Forelimb muscle (tissue), 1 donor: ENCODE measurements at regions not wholly inside any gene's neighbourhood (a gene's known extent, or its start where the extent isn't known, plus 50 kb on each side); places are given as distances from the start of the nearest gene placed in this dataset.
"Not testable (repeated sequence)": the region's sequence is repeated elsewhere in the genome, so short reads cannot be mapped to it uniquely, and the experiment has no call there.

Experiments used
- DNase-seq: peaks from one replicate; pipeline ENCODE4 v3.0.0-alpha.2; 2013; ENCODE audit warnings: low read depth

DNA sequence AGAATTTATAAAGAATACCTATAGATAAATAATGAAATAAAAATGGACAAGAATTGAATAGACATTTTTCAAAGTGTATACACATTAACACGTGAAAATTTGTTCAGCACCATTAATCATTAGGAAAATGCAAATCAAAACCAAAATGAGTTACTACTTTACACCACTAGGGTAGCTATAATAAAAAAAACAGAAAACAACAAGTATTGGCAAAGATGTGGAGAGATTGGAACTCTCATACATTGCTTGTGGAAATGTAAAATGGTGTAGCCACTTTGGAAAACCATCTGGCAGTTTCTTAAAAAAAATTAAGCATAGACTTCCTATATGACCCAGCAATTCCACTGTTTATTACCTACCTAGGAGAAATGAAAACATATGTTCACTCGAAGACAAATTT, 172.8 kb upstream of the P2RY1 start:
- no peak for DNase-seq

DNA sequence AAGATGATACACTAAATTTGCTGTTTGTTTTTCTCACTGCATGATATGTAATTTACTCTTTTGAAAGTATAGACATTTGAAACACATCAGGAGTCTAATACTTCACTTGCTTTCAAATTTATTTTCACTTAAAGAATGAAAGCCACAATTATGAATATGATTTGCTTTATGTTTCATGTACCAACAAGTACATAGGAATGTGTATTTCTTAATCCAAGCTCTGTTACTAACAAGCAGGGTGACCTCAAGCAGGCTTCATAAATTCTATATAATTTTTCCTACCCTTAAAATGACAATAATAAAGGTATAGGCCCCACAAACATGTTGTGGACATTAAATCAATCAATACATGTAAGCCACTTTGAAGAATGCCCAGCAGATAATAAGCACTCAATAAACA, 170.2 kb upstream of the P2RY1 start:
- no peak for DNase-seq

GRCh38 chr3:152667267-152667666, 167.7 kb upstream of the P2RY1 start:
- DNase-seq = no peak

DNA sequence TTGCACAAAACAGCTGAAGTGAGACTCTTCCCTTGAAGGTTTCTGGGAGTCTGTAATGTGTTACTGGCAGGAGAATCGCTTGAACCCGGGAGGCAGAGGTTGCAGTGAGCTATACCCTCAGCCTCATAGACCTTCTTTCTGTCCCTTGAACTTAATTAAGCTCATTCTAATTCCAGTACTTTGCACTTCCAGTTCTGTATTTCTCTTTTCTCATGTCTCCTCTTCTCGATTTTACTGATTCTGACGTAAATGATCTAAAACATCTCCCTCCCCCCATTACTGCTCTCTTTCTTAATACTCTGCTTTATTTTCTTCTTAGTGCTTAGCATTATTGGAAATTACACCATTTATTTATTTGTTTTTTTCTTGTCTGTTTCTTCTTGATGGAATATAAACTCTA, 165.4 kb upstream of the P2RY1 start:
- no peak for DNase-seq

DNA sequence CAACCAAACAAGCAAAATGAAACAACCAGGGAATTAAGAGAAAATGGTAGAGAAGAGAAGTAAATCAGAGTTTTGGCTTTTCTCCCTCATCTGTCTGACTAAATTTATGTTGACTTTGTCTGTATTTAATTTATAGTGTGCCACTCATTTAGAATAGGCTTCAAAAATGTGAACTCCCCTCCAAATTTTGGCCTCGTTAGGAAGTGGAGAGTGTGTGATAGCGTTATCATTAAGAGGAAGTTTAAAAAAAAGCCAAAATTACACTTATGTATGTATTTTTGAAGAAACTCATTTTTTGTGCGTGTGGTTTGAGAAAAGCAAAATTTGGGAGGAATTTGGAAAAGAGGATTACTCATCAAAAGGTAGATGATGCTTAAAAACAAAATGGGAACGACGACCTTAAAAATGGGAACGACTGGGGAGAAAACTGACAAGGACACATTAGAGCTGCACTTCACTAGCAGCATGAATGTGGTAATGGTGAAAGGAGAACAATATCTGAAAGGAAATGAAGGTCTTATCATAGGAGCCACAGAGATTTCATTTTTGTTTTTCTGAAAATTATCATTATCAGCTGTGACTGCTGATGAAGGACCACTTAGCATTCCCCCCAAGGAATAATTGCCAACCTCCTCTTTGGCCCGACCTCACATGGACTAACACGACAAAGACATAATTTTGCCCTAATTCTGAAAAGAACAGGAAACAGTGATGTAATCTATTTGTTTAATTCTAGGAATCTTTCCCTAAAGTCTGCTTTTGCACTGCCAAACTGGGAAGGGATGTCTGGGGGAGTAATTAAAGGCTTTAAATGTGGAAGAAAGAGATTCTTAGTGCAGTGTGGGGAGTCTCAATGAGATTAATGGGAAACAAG, 163.2 kb upstream of the P2RY1 start:
- no peak for DNase-seq

GRCh38 chr3:152672320-152672649, 162.6 kb upstream of the P2RY1 start:
- DNase-seq = no peak

DNA sequence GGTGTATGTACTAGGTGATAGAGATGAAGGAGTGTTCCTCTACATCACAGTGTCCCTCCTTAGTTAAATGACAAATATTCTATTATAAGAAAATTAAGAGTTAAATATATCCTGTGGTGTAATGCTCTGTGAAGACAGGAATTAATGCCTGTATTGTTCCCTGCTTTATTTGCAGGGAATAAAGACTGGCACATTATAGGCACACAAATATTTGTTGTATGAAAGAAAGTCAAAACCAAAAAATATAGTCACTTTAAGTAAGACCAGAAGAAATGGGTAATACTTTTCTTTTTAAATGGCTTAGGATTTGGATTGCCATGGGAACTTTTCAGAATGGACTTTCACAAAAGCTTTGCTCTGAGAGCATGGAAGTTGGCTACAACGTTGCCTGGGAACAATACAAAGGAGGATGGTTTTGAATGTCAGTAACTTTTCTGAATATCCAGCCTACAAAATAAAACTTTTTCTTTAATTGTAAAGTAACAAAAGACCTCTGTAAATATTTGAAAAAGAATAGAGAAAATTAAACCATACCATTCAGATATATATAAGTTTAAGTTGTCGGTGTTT, 158.0 kb upstream of the P2RY1 start:
- DNase-seq = no peak

- no peak for DNase-seq
Measured at GRCh38 chr3:152677491-152677890, 157.4 kb upstream of the P2RY1 start.

GRCh38 chr3:152682477-152682876, 152.5 kb upstream of the P2RY1 start:
- DNase-seq = no peak

- no peak for DNase-seq
Measured at GRCh38 chr3:152683521-152683999, 151.4 kb upstream of the P2RY1 start.

DNA sequence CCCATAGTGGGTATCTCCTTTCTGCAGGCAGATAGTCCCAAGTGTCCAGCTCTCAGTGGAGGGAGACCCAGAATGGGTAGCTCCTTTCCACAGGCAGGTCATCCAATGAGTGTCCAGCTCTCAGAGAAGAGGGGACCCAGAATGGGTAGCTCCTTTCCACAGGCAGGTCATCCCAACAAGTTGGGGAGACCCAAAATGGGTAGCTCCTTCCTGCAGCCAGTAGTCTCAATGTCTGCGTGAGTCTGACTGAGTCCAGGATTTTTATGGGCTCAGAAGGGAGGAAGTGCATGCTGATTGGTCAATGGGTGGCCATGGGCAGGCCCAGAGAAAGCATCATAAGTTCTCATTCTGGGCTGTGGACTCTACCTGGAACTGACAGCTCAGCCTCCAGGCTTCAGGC, 150.7 kb upstream of the P2RY1 start:
- DNase-seq = no peak

DNA sequence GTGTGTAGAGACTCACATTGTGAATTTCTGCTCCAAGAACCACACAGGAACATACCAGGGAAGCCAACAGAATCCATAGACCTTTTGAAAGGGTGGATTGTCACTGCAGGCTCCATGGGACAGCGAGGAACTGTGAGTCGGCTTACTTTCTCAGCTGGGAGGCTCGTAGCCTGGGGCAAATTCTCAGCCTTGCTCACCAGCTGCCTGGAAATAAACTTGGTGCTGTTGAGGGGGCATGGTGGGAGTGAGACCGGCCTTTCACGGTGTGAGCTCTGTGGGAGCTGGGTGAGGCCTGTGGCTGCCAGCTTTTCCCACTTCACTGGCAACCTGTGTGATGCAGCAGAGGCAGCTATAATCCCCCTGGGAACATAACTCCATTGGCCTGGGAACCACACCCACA, 146.6 kb upstream of the P2RY1 start:
- no peak for DNase-seq

DNA sequence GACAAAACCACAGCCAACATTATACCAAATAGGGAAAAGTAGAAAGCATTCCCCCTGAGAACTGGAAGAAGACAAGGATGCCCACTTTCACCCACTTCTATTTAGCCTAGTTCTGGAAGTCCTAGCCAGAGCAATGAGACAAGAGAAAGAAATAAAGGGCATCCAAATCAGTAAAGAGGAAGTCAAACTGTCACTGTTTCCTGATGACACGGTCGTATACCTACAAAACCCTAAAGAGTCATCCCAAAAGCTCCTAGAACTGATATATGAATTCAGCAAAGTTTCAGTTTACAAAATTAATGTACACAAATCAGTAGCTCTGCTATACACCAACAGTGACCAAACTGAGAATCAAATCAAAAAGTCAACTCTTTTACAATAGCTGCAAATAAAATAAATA, 142.6 kb upstream of the P2RY1 start:
- DNase-seq = not testable (repeated sequence)

- not testable (repeated sequence) for DNase-seq
Measured at GRCh38 chr3:152693521-152694250, 141.2 kb upstream of the P2RY1 start.

DNA sequence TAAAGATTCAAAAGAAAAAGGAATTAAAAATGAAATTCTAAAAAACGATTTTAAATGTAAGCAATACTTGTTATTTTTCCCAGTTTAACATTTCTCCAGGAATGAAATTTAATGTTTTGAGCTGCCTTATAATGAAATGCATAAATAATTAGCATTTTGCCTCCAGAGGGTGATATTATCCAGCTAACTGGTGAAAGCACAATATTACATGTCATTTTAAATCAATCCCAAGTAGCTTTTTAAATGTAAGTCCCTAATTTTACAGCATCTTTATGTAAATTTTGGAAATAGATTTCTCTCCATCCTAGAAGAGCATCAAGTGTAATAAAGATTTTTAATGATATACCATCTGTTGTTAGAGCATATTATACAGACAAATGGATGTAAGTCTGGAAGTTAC, 139.1 kb upstream of the P2RY1 start:
- DNase-seq = no peak

GRCh38 chr3:152696962-152697361, 138.0 kb upstream of the P2RY1 start:
- DNase-seq = no peak

DNA sequence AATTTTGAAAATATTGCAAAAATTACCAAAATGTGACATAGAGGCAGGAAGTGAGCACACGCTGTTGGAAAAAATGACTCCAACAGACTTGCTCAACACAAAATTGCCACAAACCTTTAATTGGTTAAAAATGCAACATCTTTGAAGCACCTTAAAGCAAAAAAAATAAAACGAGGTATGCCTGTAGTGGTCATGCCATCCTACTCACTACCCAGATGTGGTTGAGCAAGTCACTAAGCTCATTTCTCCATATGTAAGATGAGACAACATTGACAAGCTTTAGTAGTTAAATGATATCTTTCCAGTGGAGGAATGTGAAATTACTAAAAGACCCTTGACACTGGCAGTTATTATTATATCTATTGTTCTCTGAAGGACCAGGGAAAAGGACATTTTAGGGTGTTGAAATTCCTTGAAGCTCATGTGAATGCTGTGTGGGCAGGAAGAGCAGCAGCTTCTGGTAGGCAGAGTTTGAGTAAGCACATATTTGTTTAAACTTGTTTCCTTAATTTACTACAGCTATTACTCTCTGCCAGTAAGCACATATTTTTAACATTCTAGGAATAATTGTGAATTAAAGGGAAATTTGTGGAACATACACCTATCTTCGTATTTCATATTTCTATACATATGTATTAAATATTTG, 131.6 kb upstream of the P2RY1 start:
- no peak for DNase-seq

DNA sequence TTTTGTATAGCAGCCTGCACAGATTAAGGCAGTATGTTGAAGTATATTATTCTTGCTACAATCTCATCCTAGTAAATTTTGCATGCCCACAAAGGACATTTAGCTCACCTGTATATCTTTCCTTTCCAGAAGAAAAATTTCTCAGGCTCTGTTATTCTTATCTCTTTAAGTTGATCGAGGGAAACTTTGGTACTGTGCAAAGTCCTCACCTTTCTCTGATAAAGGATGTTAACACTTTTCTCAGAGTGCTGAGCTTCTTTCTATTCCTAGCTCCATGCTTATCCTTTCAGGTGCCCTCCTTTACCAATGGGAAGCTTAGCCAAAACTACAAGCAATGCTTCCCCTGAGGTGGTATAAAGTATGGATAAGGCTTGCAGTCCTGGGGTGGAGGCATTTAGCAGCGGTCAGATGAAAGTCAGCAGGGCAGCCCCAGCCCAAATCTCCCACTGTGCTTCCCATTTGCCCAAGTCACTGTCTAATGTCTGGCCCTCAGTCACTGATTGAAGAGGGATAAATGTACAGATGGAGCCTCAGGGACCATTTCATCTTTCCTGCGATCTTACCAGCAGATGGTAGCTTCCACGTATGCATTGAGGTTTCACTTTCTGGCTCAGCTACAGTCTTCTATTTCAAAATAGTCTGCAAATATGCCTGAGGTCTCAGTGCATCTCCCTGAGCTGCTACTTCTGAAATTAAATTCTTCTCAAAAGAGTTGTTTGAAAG, 127.8 kb upstream of the P2RY1 start:
- no peak for DNase-seq

DNA sequence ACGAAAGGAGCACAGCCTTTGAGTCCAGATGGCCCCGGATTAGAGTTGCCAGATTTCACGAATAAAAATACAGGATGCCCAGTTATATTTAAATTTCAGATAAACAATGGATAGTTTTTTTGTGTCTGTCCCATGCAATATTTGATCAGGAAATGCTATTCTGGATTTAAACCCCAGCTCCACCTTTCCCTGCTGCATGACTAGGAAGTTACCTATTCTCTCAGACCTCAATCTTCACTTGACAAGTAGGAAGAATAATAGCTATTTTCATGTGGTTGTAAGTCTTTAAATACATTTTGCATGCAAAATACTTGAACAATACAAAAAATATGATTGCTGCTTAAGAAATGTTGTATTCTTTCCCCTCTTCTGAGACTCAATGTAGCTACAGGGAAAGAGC, 125.3 kb upstream of the P2RY1 start:
- no peak for DNase-seq

DNA sequence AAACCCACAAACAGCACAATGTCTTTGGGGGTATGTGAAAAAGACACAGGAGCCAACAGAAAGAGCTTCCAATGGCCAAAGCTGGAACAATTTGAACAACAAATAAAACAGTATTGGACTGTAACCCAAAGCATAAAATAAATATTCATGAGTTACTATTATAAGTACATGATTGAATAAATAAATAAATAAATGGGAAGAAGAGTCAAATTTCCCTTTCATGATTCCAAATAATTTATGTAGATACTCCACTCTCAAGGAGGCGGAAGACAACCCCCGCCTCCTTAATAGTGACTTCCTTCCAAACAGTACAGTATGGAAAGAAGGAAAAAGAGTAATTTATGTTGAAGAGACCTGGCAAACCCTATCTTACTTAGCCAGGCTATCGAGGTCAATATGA, 124.4 kb upstream of the P2RY1 start:
- no peak for DNase-seq

DNA sequence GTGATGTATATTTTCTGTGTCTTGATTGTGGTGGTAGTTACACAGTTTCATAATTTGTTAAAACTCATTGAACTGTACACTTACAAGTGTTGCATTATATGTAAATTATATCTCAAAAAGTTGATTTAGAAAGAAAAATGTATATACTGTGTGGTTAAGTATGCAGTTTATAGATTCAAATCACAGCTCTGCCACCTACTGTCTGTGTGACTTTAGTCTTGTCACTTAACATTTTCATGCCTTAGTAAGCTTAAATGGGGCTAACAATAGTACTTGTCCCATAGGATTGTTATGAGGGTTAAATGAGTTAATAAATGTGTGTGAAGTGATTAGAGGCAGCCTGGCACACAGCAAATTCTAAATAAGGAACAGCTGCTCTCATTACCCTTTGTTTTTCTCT, 120.9 kb upstream of the P2RY1 start:
- DNase-seq = no peak

DNA sequence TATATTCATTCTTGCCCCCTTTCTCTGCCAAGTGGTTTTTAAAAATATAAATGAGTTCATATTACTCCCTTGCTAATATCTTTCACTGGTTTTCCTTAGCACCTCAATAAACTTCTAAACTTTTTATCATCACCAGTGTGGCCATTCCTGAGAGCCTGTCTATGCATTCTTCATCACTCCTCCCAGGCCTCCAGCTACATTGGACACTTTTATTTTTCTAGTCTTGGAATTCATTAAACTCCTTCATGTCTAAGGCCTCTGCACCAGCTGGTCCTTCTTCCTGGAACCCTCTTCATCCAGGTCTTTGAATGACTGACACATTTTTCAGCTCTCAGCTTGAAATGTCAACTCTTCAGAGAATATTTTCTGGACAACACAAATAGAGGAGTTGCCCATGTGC, 120.4 kb upstream of the P2RY1 start:
- DNase-seq = no peak
